ENCODE measurements at regions not wholly inside any gene's neighbourhood (a gene's known extent, or its start where the extent isn't known, plus 50 kb on each side); places are given as distances from the start of the nearest gene placed in this dataset.

- Histone ChIP-seq H3K36me3 (ENCODE audit: control insufficient read depth, insufficient read depth, low read length) (no peaks in the 10 kb centered on the region), H3K27ac (ENCODE audit: low read length) (no peak overlapping the region), H3K4me3 (ENCODE audit: low read length) (no peak overlapping the region), H3K4me1 (ENCODE audit: control insufficient read depth, insufficient read depth, low read length) (no peaks in the 10 kb centered on the region), H3K9me3 (replicated peaks; ENCODE audit: control insufficient read depth, low read depth, low read length) (no peaks in the 10 kb centered on the region), H3K27me3 (ENCODE audit: control insufficient read depth, insufficient read depth, low read length) (no peaks in the 10 kb centered on the region)
- 31% methylated on average over 2 of the region's 3 CpGs for WGBS (ENCODE audit: insufficient coverage)
- no peak for DNase-seq
Observed at GRCh38 chr1:82759035-82759434, 958.3 kb downstream of the ADGRL2 start.

- H3K9me3 ChIP-seq (replicated peaks; ENCODE audit: control insufficient read depth, low read depth, low read length), result no peaks in the 10 kb centered on the region
- no CpG with 5 or more reads among the region's 4 CpGs for WGBS (ENCODE audit: insufficient coverage)
- H3K4me1 ChIP-seq (ENCODE audit: control insufficient read depth, insufficient read depth, low read length), result no peaks in the 10 kb centered on the region
- no peaks in the 10 kb centered on the region for H3K36me3 ChIP-seq (ENCODE audit: control insufficient read depth, insufficient read depth, low read length)
- H3K4me3 ChIP-seq (ENCODE audit: low read length), result no peak overlapping the region
- DNase-seq, result peak; percentile 4
- H3K27ac ChIP-seq (ENCODE audit: low read length), result no peak overlapping the region
- H3K27me3 ChIP-seq (ENCODE audit: control insufficient read depth, insufficient read depth, low read length), result no peaks in the 10 kb centered on the region
Observed at GRCh38 chr1:82755671-82756070, 954.9 kb downstream of the ADGRL2 start.

- H3K4me3 ChIP-seq (ENCODE audit: low read length), result no peak overlapping the region
- no peaks in the 10 kb centered on the region for H3K4me1 ChIP-seq (ENCODE audit: control insufficient read depth, insufficient read depth, low read length)
- no peak for DNase-seq
- H3K27ac ChIP-seq (ENCODE audit: low read length), result no peak overlapping the region
- H3K36me3 ChIP-seq (ENCODE audit: control insufficient read depth, insufficient read depth, low read length), result no peaks in the 10 kb centered on the region
- H3K27me3 ChIP-seq (ENCODE audit: control insufficient read depth, insufficient read depth, low read length), result no peaks in the 10 kb centered on the region
- WGBS (ENCODE audit: insufficient coverage), result 60% methylated on average over 1 of the region's 3 CpGs
- no peaks in the 10 kb centered on the region for H3K9me3 ChIP-seq (replicated peaks; ENCODE audit: control insufficient read depth, low read depth, low read length)
Observed at GRCh38 chr1:82755191-82755590, 954.5 kb downstream of the ADGRL2 start.

GRCh38 chr1:82752046-82752445 lies 951.3 kb downstream of the ADGRL2 start:
- Histone ChIP-seq H3K9me3 (replicated peaks; ENCODE audit: control insufficient read depth, low read depth, low read length) (no peaks in the 10 kb centered on the region), H3K4me1 (ENCODE audit: control insufficient read depth, insufficient read depth, low read length) (no peaks in the 10 kb centered on the region), H3K27me3 (ENCODE audit: control insufficient read depth, insufficient read depth, low read length) (no peaks in the 10 kb centered on the region), H3K4me3 (ENCODE audit: low read length) (no peak overlapping the region), H3K36me3 (ENCODE audit: control insufficient read depth, insufficient read depth, low read length) (no peaks in the 10 kb centered on the region), H3K27ac (ENCODE audit: low read length) (no peak overlapping the region)
- DNase-seq, result no peak
- no CpG with 5 or more reads among the region's 3 CpGs for WGBS (ENCODE audit: insufficient coverage)

GRCh38 chr1:82733645-82734044 lies 932.9 kb downstream of the ADGRL2 start:
- Histone ChIP-seq H3K27ac (ENCODE audit: low read length) (no peak overlapping the region), H3K36me3 (ENCODE audit: control insufficient read depth, insufficient read depth, low read length) (no peaks in the 10 kb centered on the region), H3K4me1 (ENCODE audit: control insufficient read depth, insufficient read depth, low read length) (no peaks in the 10 kb centered on the region), H3K4me3 (ENCODE audit: low read length) (no peak overlapping the region), H3K27me3 (ENCODE audit: control insufficient read depth, insufficient read depth, low read length) (no peaks in the 10 kb centered on the region), H3K9me3 (replicated peaks; ENCODE audit: control insufficient read depth, low read depth, low read length) (peaks cover 5% of the 10 kb centered on the region)
- 100% methylated on average over 1 of the region's 4 CpGs for WGBS (ENCODE audit: insufficient coverage)
- DNase-seq, result no peak

GRCh38 chr1:82731216-82731615 lies 930.5 kb downstream of the ADGRL2 start:
- no peak overlapping the region for H3K27ac ChIP-seq (ENCODE audit: low read length)
- peaks cover 5% of the 10 kb centered on the region for H3K9me3 ChIP-seq (replicated peaks; ENCODE audit: control insufficient read depth, low read depth, low read length)
- no peaks in the 10 kb centered on the region for H3K4me1 ChIP-seq (ENCODE audit: control insufficient read depth, insufficient read depth, low read length)
- no peak for DNase-seq
- H3K36me3 ChIP-seq (ENCODE audit: control insufficient read depth, insufficient read depth, low read length), result no peaks in the 10 kb centered on the region
- H3K4me3 ChIP-seq (ENCODE audit: low read length), result no peak overlapping the region
- H3K27me3 ChIP-seq (ENCODE audit: control insufficient read depth, insufficient read depth, low read length), result no peaks in the 10 kb centered on the region

- no peaks in the 10 kb centered on the region for H3K36me3 ChIP-seq (ENCODE audit: control insufficient read depth, insufficient read depth, low read length)
- H3K4me1 ChIP-seq (ENCODE audit: control insufficient read depth, insufficient read depth, low read length), result no peaks in the 10 kb centered on the region
- H3K9me3 ChIP-seq (replicated peaks; ENCODE audit: control insufficient read depth, low read depth, low read length), result peaks cover 5% of the 10 kb centered on the region
Observed at GRCh38 chr1:82728206-82728605, 927.5 kb downstream of the ADGRL2 start.

GRCh38 chr1:82724246-82724645 lies 923.5 kb downstream of the ADGRL2 start:
- no peaks in the 10 kb centered on the region for H3K4me1 ChIP-seq (ENCODE audit: control insufficient read depth, insufficient read depth, low read length)
- peaks cover 3% of the 10 kb centered on the region for H3K9me3 ChIP-seq (replicated peaks; ENCODE audit: control insufficient read depth, low read depth, low read length)
- H3K27ac ChIP-seq (ENCODE audit: low read length), result no peak overlapping the region
- H3K27me3 ChIP-seq (ENCODE audit: control insufficient read depth, insufficient read depth, low read length), result no peaks in the 10 kb centered on the region
- no peak for DNase-seq
- no CpG with 5 or more reads among the region's 2 CpGs for WGBS (ENCODE audit: insufficient coverage)
- no peaks in the 10 kb centered on the region for H3K36me3 ChIP-seq (ENCODE audit: control insufficient read depth, insufficient read depth, low read length)
- H3K4me3 ChIP-seq (ENCODE audit: low read length), result no peak overlapping the region

More at GRCh38 chr1:82728206-82728605, 927.5 kb downstream of the ADGRL2 start:
- Histone ChIP-seq H3K4me3 (ENCODE audit: low read length) (no peak overlapping the region), H3K27ac (ENCODE audit: low read length) (no peak overlapping the region), H3K27me3 (ENCODE audit: control insufficient read depth, insufficient read depth, low read length) (no peaks in the 10 kb centered on the region)
- DNase-seq, result no peak

- Histone ChIP-seq H3K4me1 (ENCODE audit: control insufficient read depth, insufficient read depth, low read length) (no peaks in the 10 kb centered on the region), H3K4me3 (ENCODE audit: low read length) (no peak overlapping the region), H3K9me3 (replicated peaks; ENCODE audit: control insufficient read depth, low read depth, low read length) (peaks cover 3% of the 10 kb centered on the region), H3K27me3 (ENCODE audit: control insufficient read depth, insufficient read depth, low read length) (no peaks in the 10 kb centered on the region), H3K27ac (ENCODE audit: low read length) (no peak overlapping the region), H3K36me3 (ENCODE audit: control insufficient read depth, insufficient read depth, low read length) (no peaks in the 10 kb centered on the region)
- no peak for DNase-seq
- WGBS (ENCODE audit: insufficient coverage), result no CpG with 5 or more reads among the region's 3 CpGs
Observed at GRCh38 chr1:82722608-82723007, 921.9 kb downstream of the ADGRL2 start.

- Histone ChIP-seq H3K27ac (ENCODE audit: low read length) (no peak overlapping the region), H3K27me3 (ENCODE audit: control insufficient read depth, insufficient read depth, low read length) (no peaks in the 10 kb centered on the region), H3K4me1 (ENCODE audit: control insufficient read depth, insufficient read depth, low read length) (no peaks in the 10 kb centered on the region), H3K9me3 (replicated peaks; ENCODE audit: control insufficient read depth, low read depth, low read length) (peaks cover 3% of the 10 kb centered on the region), H3K4me3 (ENCODE audit: low read length) (no peak overlapping the region), H3K36me3 (ENCODE audit: control insufficient read depth, insufficient read depth, low read length) (no peaks in the 10 kb centered on the region)
- WGBS (ENCODE audit: insufficient coverage), result no CpG with 5 or more reads among the region's 3 CpGs
- DNase-seq, result no peak
Observed at GRCh38 chr1:82721702-82722101, 921.0 kb downstream of the ADGRL2 start.

GRCh38 chr1:82718719-82719419 lies 918.1 kb downstream of the ADGRL2 start:
- no peaks in the 10 kb centered on the region for H3K4me1 ChIP-seq (ENCODE audit: control insufficient read depth, insufficient read depth, low read length)
- H3K4me3 ChIP-seq (ENCODE audit: low read length), result no peak overlapping the region
- H3K27ac ChIP-seq (ENCODE audit: low read length), result no peak overlapping the region
- no peak for DNase-seq
- peaks cover 3% of the 10 kb centered on the region for H3K9me3 ChIP-seq (replicated peaks; ENCODE audit: control insufficient read depth, low read depth, low read length)
- H3K27me3 ChIP-seq (ENCODE audit: control insufficient read depth, insufficient read depth, low read length), result no peaks in the 10 kb centered on the region
- H3K36me3 ChIP-seq (ENCODE audit: control insufficient read depth, insufficient read depth, low read length), result no peaks in the 10 kb centered on the region
- no CpG with 5 or more reads among the region's 1 CpG for WGBS (ENCODE audit: insufficient coverage)

All from muscle of leg (tissue), 3 donors.